OCI-LY7 (cell line): ENCODE measurements at regions not wholly inside any gene's neighbourhood (a gene's known extent, or its start where the extent isn't known, plus 50 kb on each side); places are given as distances from the start of the nearest gene placed in this dataset.

Experiments used
- BruUV-seq: library from RNA; stranded (reverse); fragments of 400-500 nt; replicated peaks from 2 replicates; lab custom pipeline; 2021; lab: Mats Ljungman, UMichigan
- CTCF ChIA-PET: fragments of 300-600 bp; sonication (Branson Sonifier 250); formaldehyde crosslinking; loops from one replicate; lab custom pipeline; 2022; ENCODE audit warnings: antibody characterized with exemption; ENCODE audit not compliant: unreplicated experiment; lab: Charles Lee
- POLR2A ChIA-PET: fragments of 300-600 bp; sonication (Branson Sonifier 250); formaldehyde crosslinking; loops from one replicate; lab custom pipeline; 2022; ENCODE audit warnings: antibody characterized with exemption; lab: Charles Lee
- DNase-seq: peaks from one replicate; pipeline ENCODE4 v3.0.0-alpha.2; 2015; ENCODE audit warnings: low spot score
- H2AFZ ChIP-seq: fragments of 200-600 bp; sonication (generic), shearing (Covaris generic); 2 replicates; pipeline ENCODE4 v1.6.1; 2014; ENCODE audit warnings: mild to moderate bottlenecking, antibody characterized with exemption, low read length, moderate library complexity
- H3K27ac ChIP-seq: fragments of 200-600 bp; sonication (generic); 2 replicates; pipeline ENCODE4 v1.5.1; 2014; ENCODE audit warnings: mixed run types, low read depth, mild to moderate bottlenecking, moderate library complexity, low read length, inconsistent platforms; ENCODE audit not compliant: poor library complexity, severe bottlenecking
- H3K36me3 ChIP-seq: fragments of 200-600 bp; sonication (generic); 2 replicates; pipeline ENCODE4 v1.6.1; 2014; ENCODE audit warnings: mild to moderate bottlenecking, antibody characterized with exemption, low read length, moderate library complexity, mixed read lengths; ENCODE audit not compliant: insufficient read depth
- H3K4me1 ChIP-seq: fragments of 200-600 bp; sonication (generic); 2 replicates; pipeline ENCODE4 v1.5.1; 2014; ENCODE audit warnings: mild to moderate bottlenecking, low read length; ENCODE audit not compliant: insufficient read depth, poor library complexity, severe bottlenecking
- H3K4me2 ChIP-seq: fragments of 200-600 bp; sonication (generic); 2 replicates; pipeline ENCODE4 v1.6.1; 2014; ENCODE audit warnings: mild to moderate bottlenecking, low read length
- H3K4me3 ChIP-seq: fragments of 200-600 bp; sonication (generic); 2 replicates; pipeline ENCODE4 v1.5.1; 2014; ENCODE audit warnings: mild to moderate bottlenecking, low read depth, low read length; ENCODE audit not compliant: poor library complexity, severe bottlenecking
- H3K79me2 ChIP-seq: fragments of 200-600 bp; sonication (generic); 2 replicates; pipeline ENCODE4 v1.6.1; 2016; ENCODE audit warnings: low read depth, mild to moderate bottlenecking, low read length, moderate library complexity, mixed read lengths; ENCODE audit not compliant: insufficient read depth
- H3K9me2 ChIP-seq: fragments of 200-600 bp; sonication (generic); 2 replicates; pipeline ENCODE4 v1.6.1; 2016; ENCODE audit warnings: mild to moderate bottlenecking, low read length, mixed read lengths; ENCODE audit not compliant: insufficient read depth
- H3K9me3 ChIP-seq: fragments of 200-600 bp; sonication (generic); 2 replicates; pipeline ENCODE4 v1.6.1; 2014; ENCODE audit warnings: mild to moderate bottlenecking, mixed run types, low read length, mixed read lengths
- H4K20me1 ChIP-seq: fragments of 200-600 bp; sonication (generic); 2 replicates; pipeline ENCODE4 v1.6.1; 2014; ENCODE audit warnings: mild to moderate bottlenecking, antibody characterized with exemption, low read length, moderate library complexity, mixed read lengths; ENCODE audit not compliant: insufficient read depth
- CTCF ChIP-seq: fragments of 200-600 bp; sonication (generic); conservative IDR thresholded peaks from 2 replicates; pipeline ENCODE4 v1.5.1; 2014; ENCODE audit warnings: mild to moderate bottlenecking, antibody characterized with exemption, low read length, moderate library complexity, mixed read lengths
- EZH2phosphoT487 ChIP-seq: fragments of 200-600 bp; sonication (generic); IDR thresholded peaks from 2 replicates; pipeline ENCODE4 v1.6.1; 2018; ENCODE audit warnings: low read depth, borderline replicate concordance, mild to moderate bottlenecking, mixed run types, antibody characterized with exemption, low read length, moderate library complexity, mixed read lengths
- intact Hi-C: fragments of 100-400 bp; cut with micrococcal nuclease; formaldehyde crosslinking; loops from one replicate; pipeline ENCODE4 v1.10.0; 2022; ENCODE audit not compliant: unreplicated experiment

- H3K4me1 ChIP-seq: peaks cover 68% of the 10 kb centered on the region
Observed at GRCh38 chr10:123395906-123396305, 241.7 kb downstream of the BUB3 start.

GRCh38 chr10:123398180-123398591 lies 244.0 kb downstream of the BUB3 start:
- Histone ChIP-seq H3K9me2 (no peaks in the 10 kb centered on the region), H3K36me3 (peaks cover under 1% of the 10 kb centered on the region; the same call in 1 of the 2 replicates), H3K4me1 (peaks cover 67% of the 10 kb centered on the region), H3K79me2 (no peaks in the 10 kb centered on the region), H3K4me2 (peak overlapping the region; percentile 63), H4K20me1 (no peaks in the 10 kb centered on the region), H3K4me3 (peak overlapping the region; percentile 28), H2AFZ (peak overlapping the region; percentile 83), H3K9me3 (peaks cover 17% of the 10 kb centered on the region; the same call in 1 of the 2 replicates), H3K27ac (peak overlapping the region; percentile 81)
- no TSS peak for BruUV-seq
- TF ChIP-seq CTCF (no peak), EZH2phosphoT487 (no peak)
- CTCF ChIA-PET: no interaction called here
- POLR2A ChIA-PET: no interaction called here
- intact Hi-C loops: no loop called here
- peak; percentile 79 for DNase-seq

More at GRCh38 chr10:123395906-123396305, 241.7 kb downstream of the BUB3 start:
- Histone ChIP-seq H3K9me2 (no peaks in the 10 kb centered on the region), H3K27ac (no peak overlapping the region), H3K4me2 (no peak overlapping the region), H3K36me3 (no peaks in the 10 kb centered on the region; the same call in 1 of the 2 replicates), H3K9me3 (peaks cover 15% of the 10 kb centered on the region; the same call in 1 of the 2 replicates), H3K79me2 (no peaks in the 10 kb centered on the region), H3K4me3 (no peak overlapping the region), H2AFZ (no peak overlapping the region), H4K20me1 (no peaks in the 10 kb centered on the region)
- ChIA-PET POLR2A (no interaction called here), CTCF (no interaction called here)
- intact Hi-C loops: no loop called here
- no peak for DNase-seq
- no peak for TF ChIP-seq EZH2phosphoT487
- TF ChIP-seq CTCF: no peak
- BruUV-seq: no TSS peak

GRCh38 chr10:123398756-123399155 lies 244.6 kb downstream of the BUB3 start:
- no peaks in the 10 kb centered on the region for H3K79me2 ChIP-seq
- H3K9me3 ChIP-seq: peaks cover 23% of the 10 kb centered on the region; the same call in 1 of the 2 replicates
- BruUV-seq: no TSS peak
- no peak for TF ChIP-seq CTCF
- no peak for TF ChIP-seq EZH2phosphoT487
- ChIA-PET POLR2A (no interaction called here), CTCF (no interaction called here)
- no peak for DNase-seq
- H3K4me1 ChIP-seq: peaks cover 67% of the 10 kb centered on the region
- intact Hi-C loops: no loop called here
- peak overlapping the region; percentile 81 for H3K27ac ChIP-seq
- H3K9me2 ChIP-seq: no peaks in the 10 kb centered on the region
- H3K4me3 ChIP-seq: no peak overlapping the region
- H2AFZ ChIP-seq: peak overlapping the region; percentile 45; the same call in 1 of the 2 replicates
- peaks cover 6% of the 10 kb centered on the region; the same call in 1 of the 2 replicates for H3K36me3 ChIP-seq
- H3K4me2 ChIP-seq: peak overlapping the region; percentile 63
- no peaks in the 10 kb centered on the region for H4K20me1 ChIP-seq
